ENCODE measurements at regions not wholly inside any gene's neighbourhood (a gene's known extent, or its start where the extent isn't known, plus 50 kb on each side); places are given as distances from the start of the nearest gene placed in this dataset.
"Not testable (repeated sequence)": the region's sequence is repeated elsewhere in the genome, so short reads cannot be mapped to it uniquely, and the experiment has no call there.

GRCh38 chr1:166695834-166696233 lies 143.4 kb upstream of the POGK start:
- DNase-seq; H3K23ac ChIP-seq (ENCODE audit: low read length); H3K27me3 ChIP-seq (ENCODE audit: insufficient read depth, low read length); H2BK12ac ChIP-seq (ENCODE audit: low read length); H4K91ac ChIP-seq (ENCODE audit: low read depth, low read length); H4K12ac ChIP-seq (ENCODE audit: low read depth, low read length); H2AFZ ChIP-seq (ENCODE audit: insufficient read depth, low read length, poor library complexity); H3K9me3 ChIP-seq (ENCODE audit: insufficient read depth, low read depth, low read length); H3K14ac ChIP-seq (ENCODE audit: low read length); H2BK5ac ChIP-seq (ENCODE audit: low read depth, low read length, poor library complexity); H3K4me3 ChIP-seq (ENCODE audit: low read depth, low read length); H3K4ac ChIP-seq (ENCODE audit: low read depth, low read length); H3K9ac ChIP-seq (ENCODE audit: low read length); H2BK120ac ChIP-seq (ENCODE audit: insufficient read depth, low read length, poor library complexity); H3K36me3 ChIP-seq (ENCODE audit: control insufficient read depth in 1 of 2, insufficient read depth in 2 of 2, low read length in 2 of 2); H3K4me2 ChIP-seq (ENCODE audit: low read length); H4K8ac ChIP-seq (ENCODE audit: low read depth, low read length); H3K18ac ChIP-seq (ENCODE audit: low read length); H3K79me1 ChIP-seq (ENCODE audit: low read length); H3K4me1 ChIP-seq (ENCODE audit: control insufficient read depth in 1 of 2, insufficient read depth in 2 of 2, low read length in 2 of 2); H3K79me2 ChIP-seq (ENCODE audit: control insufficient read depth, insufficient read depth, low read length, poor library complexity); H3K27ac ChIP-seq (ENCODE audit: low read depth, low read length); H2AK5ac ChIP-seq (ENCODE audit: low read length): not testable (repeated sequence)
- no CpG with 5 or more reads among the region's 2 CpGs for WGBS (ENCODE audit: extremely low coverage, insufficient coverage, insufficient read length)

GRCh38 chr1:166698771-166699170 lies 140.5 kb upstream of the POGK start:
- H2AFZ ChIP-seq (ENCODE audit: insufficient read depth, low read length, poor library complexity) = no peak overlapping the region
- no peaks in the 10 kb centered on the region for H3K36me3 ChIP-seq (ENCODE audit: control insufficient read depth in 1 of 2, insufficient read depth in 2 of 2, low read length in 2 of 2)
- no peak overlapping the region for H2BK5ac ChIP-seq (ENCODE audit: low read depth, low read length, poor library complexity)
- H2AK5ac ChIP-seq (ENCODE audit: low read length) = no peak overlapping the region
- no peak overlapping the region for H3K9ac ChIP-seq (ENCODE audit: low read length)
- no peak overlapping the region for H2BK12ac ChIP-seq (ENCODE audit: low read length)
- H2BK120ac ChIP-seq (ENCODE audit: insufficient read depth, low read length, poor library complexity) = no peak overlapping the region
- no peak overlapping the region for H3K4me2 ChIP-seq (ENCODE audit: low read length)
- H3K23ac ChIP-seq (ENCODE audit: low read length) = no peak overlapping the region
- H3K27me3 ChIP-seq (ENCODE audit: insufficient read depth, low read length) = no peaks in the 10 kb centered on the region
- no peaks in the 10 kb centered on the region for H3K79me1 ChIP-seq (ENCODE audit: low read length)
- H3K14ac ChIP-seq (ENCODE audit: low read length) = no peak overlapping the region
- H3K18ac ChIP-seq (ENCODE audit: low read length) = no peak overlapping the region
- no peaks in the 10 kb centered on the region for H3K79me2 ChIP-seq (ENCODE audit: control insufficient read depth, insufficient read depth, low read length, poor library complexity)
- no peak overlapping the region for H3K4me3 ChIP-seq (ENCODE audit: low read depth, low read length)
- no peaks in the 10 kb centered on the region for H3K4me1 ChIP-seq (ENCODE audit: control insufficient read depth in 1 of 2, insufficient read depth in 2 of 2, low read length in 2 of 2)
- no peak overlapping the region for H4K8ac ChIP-seq (ENCODE audit: low read depth, low read length)
- no peak overlapping the region for H4K91ac ChIP-seq (ENCODE audit: low read depth, low read length)
- no peak overlapping the region for H3K4ac ChIP-seq (ENCODE audit: low read depth, low read length)
- no CpG with 5 or more reads among the region's 4 CpGs for WGBS (ENCODE audit: extremely low coverage, insufficient coverage, insufficient read length)
- no peaks in the 10 kb centered on the region for H3K9me3 ChIP-seq (ENCODE audit: insufficient read depth, low read depth, low read length)
- H3K27ac ChIP-seq (ENCODE audit: low read depth, low read length) = no peak overlapping the region
- H4K12ac ChIP-seq (ENCODE audit: low read depth, low read length) = no peak overlapping the region
- DNase-seq = no peak

- Histone ChIP-seq H4K12ac (ENCODE audit: low read depth, low read length) (no peak overlapping the region), H2BK120ac (ENCODE audit: insufficient read depth, low read length, poor library complexity) (no peak overlapping the region), H3K9me3 (ENCODE audit: insufficient read depth, low read depth, low read length) (no peaks in the 10 kb centered on the region), H3K4me2 (ENCODE audit: low read length) (no peak overlapping the region), H3K9ac (ENCODE audit: low read length) (no peak overlapping the region), H3K4ac (ENCODE audit: low read depth, low read length) (no peak overlapping the region), H3K79me1 (ENCODE audit: low read length) (no peaks in the 10 kb centered on the region), H4K8ac (ENCODE audit: low read depth, low read length) (no peak overlapping the region), H2BK5ac (ENCODE audit: low read depth, low read length, poor library complexity) (no peak overlapping the region), H3K27ac (ENCODE audit: low read depth, low read length) (no peak overlapping the region), H3K14ac (ENCODE audit: low read length) (no peak overlapping the region), H3K4me1 (ENCODE audit: control insufficient read depth in 1 of 2, insufficient read depth in 2 of 2, low read length in 2 of 2) (no peaks in the 10 kb centered on the region), H2AFZ (ENCODE audit: insufficient read depth, low read length, poor library complexity) (no peak overlapping the region), H3K23ac (ENCODE audit: low read length) (no peak overlapping the region), H3K79me2 (ENCODE audit: control insufficient read depth, insufficient read depth, low read length, poor library complexity) (no peaks in the 10 kb centered on the region), H2BK12ac (ENCODE audit: low read length) (no peak overlapping the region), H3K4me3 (ENCODE audit: low read depth, low read length) (no peak overlapping the region), H3K36me3 (ENCODE audit: control insufficient read depth in 1 of 2, insufficient read depth in 2 of 2, low read length in 2 of 2) (no peaks in the 10 kb centered on the region), H3K18ac (ENCODE audit: low read length) (no peak overlapping the region), H3K27me3 (ENCODE audit: insufficient read depth, low read length) (no peaks in the 10 kb centered on the region), H2AK5ac (ENCODE audit: low read length) (no peak overlapping the region), H4K91ac (ENCODE audit: low read depth, low read length) (no peak overlapping the region)
- WGBS (ENCODE audit: extremely low coverage, insufficient coverage, insufficient read length) = no CpG with 5 or more reads among the region's 5 CpGs
- no peak for DNase-seq
These were observed 139.7 kb upstream of the POGK start for GRCh38 chr1:166699613-166700012.

GRCh38 chr1:166700696-166701095 lies 138.6 kb upstream of the POGK start:
- Histone ChIP-seq H2BK12ac (ENCODE audit: low read length) (no peak overlapping the region), H3K4me3 (ENCODE audit: low read depth, low read length) (no peak overlapping the region), H4K8ac (ENCODE audit: low read depth, low read length) (no peak overlapping the region), H4K12ac (ENCODE audit: low read depth, low read length) (no peak overlapping the region), H3K4ac (ENCODE audit: low read depth, low read length) (no peak overlapping the region), H3K79me2 (ENCODE audit: control insufficient read depth, insufficient read depth, low read length, poor library complexity) (no peaks in the 10 kb centered on the region), H2AFZ (ENCODE audit: insufficient read depth, low read length, poor library complexity) (no peak overlapping the region), H3K18ac (ENCODE audit: low read length) (no peak overlapping the region), H3K79me1 (ENCODE audit: low read length) (no peaks in the 10 kb centered on the region), H3K9me3 (ENCODE audit: insufficient read depth, low read depth, low read length) (no peaks in the 10 kb centered on the region), H3K23ac (ENCODE audit: low read length) (no peak overlapping the region), H2AK5ac (ENCODE audit: low read length) (no peak overlapping the region), H3K14ac (ENCODE audit: low read length) (no peak overlapping the region), H2BK120ac (ENCODE audit: insufficient read depth, low read length, poor library complexity) (no peak overlapping the region), H3K4me1 (ENCODE audit: control insufficient read depth in 1 of 2, insufficient read depth in 2 of 2, low read length in 2 of 2) (no peaks in the 10 kb centered on the region), H3K9ac (ENCODE audit: low read length) (no peak overlapping the region), H3K27ac (ENCODE audit: low read depth, low read length) (no peak overlapping the region), H3K4me2 (ENCODE audit: low read length) (no peak overlapping the region), H3K27me3 (ENCODE audit: insufficient read depth, low read length) (no peaks in the 10 kb centered on the region), H4K91ac (ENCODE audit: low read depth, low read length) (no peak overlapping the region), H3K36me3 (ENCODE audit: control insufficient read depth in 1 of 2, insufficient read depth in 2 of 2, low read length in 2 of 2) (no peaks in the 10 kb centered on the region), H2BK5ac (ENCODE audit: low read depth, low read length, poor library complexity) (no peak overlapping the region)
- DNase-seq = peak; percentile 22 to 26
- WGBS (ENCODE audit: extremely low coverage, insufficient coverage, insufficient read length) = no CpG with 5 or more reads among the region's 4 CpGs

Measured in trophoblast cell (in vitro differentiated cells and primary cell).